ENCODE measurements at regions not wholly inside any gene's neighbourhood (a gene's known extent, or its start where the extent isn't known, plus 50 kb on each side); places are given as distances from the start of the nearest gene placed in this dataset.

GRCh38 chr14:97543221-97543620 lies 746.0 kb downstream of the VRK1 start:
- TF ChIP-seq, protein P1, sequence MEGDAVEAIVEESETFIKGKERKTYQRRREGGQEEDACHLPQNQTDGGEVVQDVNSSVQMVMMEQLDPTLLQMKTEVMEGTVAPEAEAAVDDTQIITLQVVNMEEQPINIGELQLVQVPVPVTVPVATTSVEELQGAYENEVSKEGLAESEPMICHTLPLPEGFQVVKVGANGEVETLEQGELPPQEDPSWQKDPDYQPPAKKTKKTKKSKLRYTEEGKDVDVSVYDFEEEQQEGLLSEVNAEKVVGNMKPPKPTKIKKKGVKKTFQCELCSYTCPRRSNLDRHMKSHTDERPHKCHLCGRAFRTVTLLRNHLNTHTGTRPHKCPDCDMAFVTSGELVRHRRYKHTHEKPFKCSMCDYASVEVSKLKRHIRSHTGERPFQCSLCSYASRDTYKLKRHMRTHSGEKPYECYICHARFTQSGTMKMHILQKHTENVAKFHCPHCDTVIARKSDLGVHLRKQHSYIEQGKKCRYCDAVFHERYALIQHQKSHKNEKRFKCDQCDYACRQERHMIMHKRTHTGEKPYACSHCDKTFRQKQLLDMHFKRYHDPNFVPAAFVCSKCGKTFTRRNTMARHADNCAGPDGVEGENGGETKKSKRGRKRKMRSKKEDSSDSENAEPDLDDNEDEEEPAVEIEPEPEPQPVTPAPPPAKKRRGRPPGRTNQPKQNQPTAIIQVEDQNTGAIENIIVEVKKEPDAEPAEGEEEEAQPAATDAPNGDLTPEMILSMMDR (IDR thresholded peaks at IDR 0.05), result no peak
- TF ChIP-seq POLR2A (IDR thresholded peaks at IDR 0.05), result no peak
